ENCODE measurements at regions not wholly inside any gene's neighbourhood (a gene's known extent, or its start where the extent isn't known, plus 50 kb on each side); places are given as distances from the start of the nearest gene placed in this dataset.
"Not testable (repeated sequence)": the region's sequence is repeated elsewhere in the genome, so short reads cannot be mapped to it uniquely, and the experiment has no call there.

DNA sequence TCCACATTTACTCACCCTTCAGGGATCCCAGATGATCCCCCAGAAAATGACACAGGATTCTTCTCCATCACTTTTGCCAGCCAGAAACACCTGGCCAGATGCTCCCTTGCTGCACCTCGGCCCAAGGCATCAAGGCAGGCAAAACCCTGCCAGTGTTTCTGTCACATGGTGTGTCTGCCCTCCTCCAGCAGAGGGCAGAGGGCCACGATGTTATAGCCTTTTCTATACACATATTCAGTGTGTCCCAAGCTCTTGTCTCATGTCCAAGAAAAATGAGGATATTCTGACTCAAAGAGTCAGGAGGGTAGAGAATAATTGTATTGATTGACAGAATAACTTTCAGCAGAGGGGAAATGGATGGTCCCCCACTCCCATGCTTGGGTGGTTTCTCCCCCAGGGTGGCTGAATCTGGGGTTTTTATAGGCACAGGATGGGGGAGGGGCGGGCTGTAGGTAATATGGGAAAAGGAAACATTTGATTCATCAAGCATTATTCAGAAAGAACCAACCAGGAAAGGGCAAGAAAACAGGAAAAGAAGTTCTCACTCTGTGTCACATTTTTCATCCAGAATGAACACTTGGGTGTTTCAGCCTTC is 933.9 kb downstream of the TRIB2 start:
- no peak for DNase-seq

DNA sequence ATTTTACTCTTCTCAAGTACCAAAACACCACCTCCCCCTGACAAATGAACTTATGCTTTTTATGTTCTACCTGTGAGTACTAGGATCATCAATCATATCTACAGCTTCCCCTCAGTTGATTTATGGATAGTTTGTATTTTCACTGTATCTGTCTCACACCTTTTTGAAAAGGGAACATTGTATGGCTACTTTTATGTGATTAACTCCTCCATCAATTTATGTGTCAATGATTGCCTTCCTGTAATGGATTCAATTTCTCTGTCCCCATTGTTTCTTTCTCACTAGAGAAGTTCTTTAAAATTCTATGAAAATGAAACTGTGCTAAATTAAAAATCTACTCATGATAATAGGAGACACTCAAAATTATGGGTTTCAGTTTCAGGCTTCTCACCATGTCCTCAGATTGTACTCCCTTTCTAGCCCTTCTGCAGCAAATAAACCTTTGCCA is 935.0 kb downstream of the TRIB2 start:
- no peak for DNase-seq

DNA sequence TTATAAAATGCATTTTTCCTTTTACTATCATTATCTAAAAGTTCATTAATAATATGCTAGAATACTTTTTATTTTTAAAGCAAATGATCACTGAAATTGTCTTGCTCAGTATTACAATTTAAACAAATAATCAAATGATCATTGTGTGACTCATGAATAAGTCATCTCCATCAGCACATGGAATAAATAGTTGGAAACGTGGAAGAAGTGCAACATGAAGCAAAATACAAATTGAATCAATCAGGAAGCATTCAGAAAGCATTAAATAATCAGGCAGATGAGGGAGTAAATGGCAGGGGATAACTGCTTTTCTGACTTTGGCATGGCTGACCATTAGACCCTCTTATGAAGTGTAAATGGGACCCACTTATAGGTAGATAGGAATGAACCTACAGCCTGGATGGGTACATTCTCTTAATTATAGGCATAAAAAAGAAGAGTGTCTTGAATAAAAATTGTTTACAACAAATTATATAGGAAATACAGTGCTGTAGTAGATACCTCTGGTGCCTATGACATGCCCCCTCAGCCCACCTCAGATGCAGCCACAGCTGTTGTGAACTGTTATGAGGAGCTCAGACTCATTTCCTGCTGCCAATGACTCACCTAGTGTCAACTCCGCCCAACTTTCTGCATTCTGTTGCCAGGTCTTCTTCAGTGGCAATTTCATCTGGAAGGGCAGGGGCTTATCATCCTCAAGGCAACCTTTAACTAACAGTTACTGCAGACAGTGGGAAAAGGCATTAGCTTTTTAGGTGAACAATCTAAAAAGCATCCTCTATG is 936.0 kb downstream of the TRIB2 start:
- no peak for DNase-seq

DNA sequence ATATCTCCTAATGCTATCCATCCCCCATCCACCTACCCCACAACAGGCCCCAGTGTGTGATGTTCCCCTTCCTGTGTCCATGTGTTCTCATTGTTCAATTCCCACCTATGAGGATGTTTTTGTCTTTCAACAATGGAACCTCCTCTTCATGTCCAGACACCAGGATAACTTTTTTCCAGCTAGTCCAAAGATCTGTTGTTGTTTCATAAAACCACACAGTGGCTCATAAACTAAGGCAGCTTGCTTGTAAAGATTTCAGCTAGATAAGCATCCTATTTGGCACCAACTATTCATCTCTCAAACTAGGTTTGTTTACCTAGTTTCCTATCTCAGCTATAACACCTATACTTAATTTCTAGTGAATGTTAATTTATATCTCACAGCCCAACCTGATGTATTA is 937.7 kb downstream of the TRIB2 start:
- DNase-seq = no peak

DNA sequence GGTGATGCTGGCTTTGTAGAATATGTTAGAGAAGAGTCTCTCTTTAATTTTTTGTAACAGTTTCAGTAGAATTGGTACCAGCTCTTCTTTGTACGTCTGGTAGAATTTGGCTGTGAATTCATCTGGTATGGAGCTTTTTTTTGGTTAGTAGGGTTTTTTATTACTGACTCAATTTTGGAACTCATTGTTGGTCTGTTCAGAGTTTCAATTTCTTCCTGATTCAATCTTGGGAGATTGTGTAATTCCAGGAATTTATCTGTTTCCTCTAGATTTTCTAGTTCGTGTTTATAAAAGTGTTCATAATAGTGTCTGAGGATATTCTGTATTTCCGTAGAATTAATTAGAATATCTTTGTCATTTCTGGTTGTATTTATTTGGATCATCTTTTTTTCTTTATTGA is 943.5 kb downstream of the TRIB2 start:
- DNase-seq = no peak

DNA sequence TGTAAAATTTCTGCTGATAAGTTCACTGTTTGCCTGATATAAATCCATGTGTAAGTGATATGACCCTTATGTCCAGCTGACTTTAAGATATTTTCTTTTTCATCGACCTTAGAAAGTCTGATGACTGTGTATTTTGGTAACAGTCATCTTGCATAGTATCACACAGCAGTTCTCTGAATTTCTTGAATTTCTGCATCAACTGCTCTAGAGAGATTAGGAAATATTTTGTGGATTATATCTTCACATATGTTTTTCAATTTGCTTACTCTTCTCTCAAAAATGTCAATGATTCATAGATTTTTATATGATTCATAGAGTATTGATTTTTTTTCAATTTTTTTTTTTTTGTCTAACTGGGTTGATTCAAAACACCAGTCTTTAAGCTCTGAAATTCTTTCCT is 945.3 kb downstream of the TRIB2 start:
- no peak for DNase-seq

DNA sequence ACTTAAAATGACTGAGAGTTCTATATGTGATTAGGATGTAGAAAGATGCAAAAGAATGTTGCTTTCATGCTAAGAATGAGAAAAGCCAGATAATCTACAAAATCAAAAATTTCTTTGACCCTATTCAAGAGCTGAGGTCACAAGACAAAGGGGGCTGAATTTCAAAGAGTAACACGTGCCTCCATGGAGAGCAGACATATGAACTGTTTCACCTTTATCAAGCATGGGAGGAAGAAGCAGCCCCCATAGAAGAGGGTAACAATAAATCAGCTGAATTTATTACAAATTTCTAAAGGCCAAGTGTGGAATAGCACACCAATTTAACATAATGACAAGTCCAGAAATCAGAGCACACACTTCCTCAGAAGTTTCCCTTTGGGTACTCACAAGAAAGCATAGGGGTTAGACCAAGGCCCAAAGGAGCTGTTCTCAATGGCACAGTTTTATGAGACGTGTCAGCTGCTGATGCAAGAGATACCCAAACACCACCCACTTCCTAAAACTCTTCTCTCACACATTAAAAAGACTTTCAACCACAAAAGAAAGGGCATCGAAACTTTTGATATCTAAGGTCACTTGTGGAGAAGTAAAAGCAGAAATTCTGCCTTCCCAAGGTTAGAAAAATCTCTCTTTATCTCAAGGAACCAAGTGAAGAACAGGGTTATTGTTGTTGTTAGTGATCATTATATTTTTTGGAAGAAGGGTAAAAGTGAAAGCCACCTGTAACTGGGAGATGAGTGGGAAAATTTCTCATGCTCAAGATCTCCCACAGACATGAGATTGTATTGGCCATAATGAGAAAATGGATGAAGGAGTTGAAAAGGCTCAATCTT is 950.1 kb downstream of the TRIB2 start:
- no peak for DNase-seq

DNA sequence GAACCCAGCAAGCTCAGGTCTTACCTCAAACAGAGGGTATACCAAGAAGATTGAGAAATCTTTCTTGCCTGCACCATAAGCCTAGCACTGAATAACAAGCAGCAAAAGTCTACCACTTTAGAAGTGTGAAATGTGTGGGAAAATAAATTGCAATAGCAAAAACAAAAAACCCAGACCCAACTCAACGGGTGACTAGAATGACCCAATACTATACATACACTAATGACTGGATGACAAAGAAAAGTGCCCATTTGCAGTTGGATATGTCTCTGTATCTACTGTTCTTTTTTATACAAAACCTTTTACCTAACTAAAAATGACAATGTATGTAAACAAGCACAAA is 950.6 kb downstream of the TRIB2 start:
- no peak for DNase-seq

DNA sequence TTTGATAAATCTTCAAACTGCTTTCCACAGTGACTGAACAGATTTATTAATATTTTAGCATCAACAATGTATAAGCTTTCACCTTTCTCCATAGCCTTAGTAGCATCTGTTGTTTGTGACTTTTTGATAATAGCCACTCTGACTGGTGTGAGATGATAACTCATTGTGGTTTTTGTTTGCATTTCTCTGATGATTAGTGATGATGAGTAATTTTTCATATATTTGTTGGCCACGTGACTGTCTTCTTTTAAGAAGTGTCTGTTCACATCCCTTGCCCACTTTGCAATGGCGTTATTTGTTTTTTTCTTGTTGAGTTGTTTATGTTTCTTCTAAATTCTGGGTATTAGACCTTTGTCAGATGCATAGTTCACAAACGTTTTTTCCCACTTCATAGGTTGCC is 952.9 kb downstream of the TRIB2 start:
- no peak for DNase-seq

DNA sequence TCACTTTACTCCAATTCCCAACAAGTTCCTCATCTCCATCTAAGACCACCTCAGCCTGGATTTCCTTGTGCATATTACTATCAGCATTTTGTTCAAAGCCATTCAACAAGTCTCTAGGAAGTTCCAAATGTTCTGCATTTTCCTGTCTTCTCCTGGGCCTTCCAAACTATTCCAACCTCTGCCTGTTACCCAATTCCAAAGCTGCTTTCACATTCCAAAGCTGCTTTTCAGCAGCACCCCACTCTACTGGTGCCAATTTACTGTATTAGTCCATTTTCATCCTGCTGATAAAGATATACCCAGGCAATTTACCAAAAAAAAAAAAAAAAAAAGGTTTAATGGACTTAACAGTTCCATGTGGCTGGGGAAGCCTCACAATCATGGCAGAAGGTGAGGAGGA is 957.1 kb downstream of the TRIB2 start:
- not testable (repeated sequence) for DNase-seq

DNA sequence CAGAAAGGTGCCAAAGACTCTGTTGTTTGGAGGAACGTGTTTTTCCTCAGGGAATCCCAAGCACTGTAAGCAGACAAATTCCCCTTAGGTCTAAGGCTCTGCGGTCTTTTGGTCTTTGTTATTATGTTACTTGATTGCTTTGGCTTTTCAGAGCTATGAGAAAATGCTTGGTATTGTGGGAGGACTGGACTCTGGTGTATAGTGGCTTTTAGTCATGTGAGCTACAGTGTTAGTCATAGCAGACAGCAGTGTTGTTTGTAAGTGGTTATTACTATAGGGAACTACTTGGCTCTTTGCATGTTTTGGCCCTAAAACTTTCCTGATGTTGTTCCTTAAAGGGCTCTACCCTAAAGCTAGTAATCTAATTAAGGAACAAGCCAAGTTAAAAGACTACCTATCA is 956.2 kb upstream of the LRATD1 start:
- no peak for DNase-seq

DNA sequence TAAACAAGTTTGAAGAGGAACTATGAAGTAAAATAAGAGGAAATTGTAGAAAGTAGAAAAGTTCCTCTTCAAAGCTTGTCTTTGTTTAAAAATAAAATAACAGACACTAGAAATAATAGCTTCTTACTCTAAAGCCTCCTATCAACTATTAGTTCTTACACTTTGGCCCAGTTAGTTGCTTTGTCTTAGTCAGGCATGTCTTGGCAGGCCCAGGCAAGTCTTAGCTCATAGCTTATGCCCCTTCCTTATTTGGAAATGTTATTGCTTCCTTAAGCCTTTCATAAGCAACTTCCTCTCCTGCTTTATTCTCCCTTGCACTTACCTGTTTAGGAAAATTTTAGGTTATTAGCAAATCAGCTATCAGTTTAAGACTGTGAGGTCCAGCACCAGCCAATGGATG is 950.6 kb upstream of the LRATD1 start:
- no peak for DNase-seq

DNA sequence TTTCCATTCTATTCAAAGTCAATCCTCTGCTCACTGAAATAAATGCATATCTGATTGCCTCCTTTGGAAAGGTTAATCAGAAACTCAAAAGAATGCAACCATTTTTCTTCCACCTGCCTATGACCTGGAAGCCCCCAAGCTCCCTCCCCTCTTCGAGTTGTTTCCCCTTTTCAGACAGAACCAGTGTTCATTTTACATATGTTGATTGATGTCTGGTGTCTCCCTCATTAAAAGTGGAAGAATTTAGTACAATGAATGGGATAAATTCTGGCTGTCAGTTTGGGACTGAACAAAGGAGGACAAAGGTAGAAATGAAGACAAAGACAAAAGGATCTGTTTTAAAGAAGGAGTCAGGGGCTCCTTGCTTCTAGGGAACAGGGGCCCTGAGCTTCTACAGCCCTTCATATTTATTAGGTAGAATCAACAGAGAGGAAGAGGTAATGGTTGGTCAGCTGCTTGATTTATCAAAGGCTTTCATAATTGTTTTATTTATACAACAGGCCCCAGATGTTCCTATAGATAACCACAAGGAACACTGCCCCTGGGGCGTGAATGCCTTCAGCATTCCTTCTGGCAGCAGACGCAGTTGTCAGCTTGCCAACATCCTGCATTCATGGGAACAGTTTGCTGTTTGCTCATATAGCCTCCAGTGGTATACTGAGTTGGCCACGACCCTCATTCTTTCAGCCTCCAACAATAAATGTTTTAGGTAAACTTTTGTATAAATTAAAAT is 949.8 kb upstream of the LRATD1 start:
- no peak for DNase-seq

DNA sequence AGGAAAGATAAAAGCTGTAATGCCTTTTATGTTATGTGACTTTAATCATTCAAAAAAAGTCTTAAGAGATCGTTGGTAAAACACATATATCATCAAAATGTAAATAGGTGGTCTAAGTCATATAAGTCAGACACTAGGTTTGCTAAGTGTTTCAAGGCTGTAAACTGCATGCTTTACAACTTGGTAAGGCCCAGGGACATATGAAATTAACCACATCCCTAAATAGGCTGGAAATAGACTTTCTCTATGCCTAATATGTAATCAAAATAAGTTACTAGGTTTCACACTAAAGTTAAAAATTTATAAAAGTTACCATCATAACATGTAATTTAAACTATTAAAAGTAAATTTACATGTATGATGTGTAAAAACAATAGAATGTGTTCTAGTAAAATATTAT is 946.3 kb upstream of the LRATD1 start:
- DNase-seq = no peak

DNA sequence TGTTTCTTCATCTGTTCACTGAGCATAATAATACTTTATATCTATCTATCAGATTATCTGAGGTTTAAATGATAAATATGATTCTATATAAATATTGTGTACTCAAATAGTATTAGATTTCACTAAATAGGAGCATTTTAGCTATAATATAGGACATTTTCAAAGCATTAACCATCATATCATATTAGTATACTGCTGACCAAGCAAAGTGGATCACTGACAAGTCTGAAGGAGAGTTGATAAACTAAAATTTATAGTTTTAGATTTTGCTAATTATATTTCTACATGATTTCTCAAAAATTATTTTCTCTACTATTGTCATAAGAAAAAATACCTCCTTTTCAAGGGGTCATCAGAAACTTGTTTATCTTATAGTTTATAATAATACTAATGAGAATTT is 937.8 kb upstream of the LRATD1 start:
- no peak for DNase-seq

DNA sequence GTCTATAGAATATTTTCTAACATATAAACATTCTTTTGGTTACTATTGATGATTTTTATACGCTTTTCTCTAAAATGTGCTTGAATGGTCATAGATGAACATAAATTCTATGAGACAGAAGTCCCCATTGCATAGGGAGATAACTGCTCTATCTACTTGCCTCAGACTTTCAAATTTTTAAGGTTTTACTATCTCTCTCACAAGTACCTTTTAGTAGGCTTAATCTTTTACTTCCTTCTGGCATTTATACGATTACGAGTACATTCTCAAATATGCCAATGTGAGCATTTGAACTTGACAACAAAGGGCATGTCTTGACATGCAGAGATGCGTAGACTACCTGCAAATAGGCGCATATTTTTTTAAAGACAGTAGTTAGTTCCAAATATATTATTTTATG is 935.9 kb upstream of the LRATD1 start:
- DNase-seq = no peak

DNA sequence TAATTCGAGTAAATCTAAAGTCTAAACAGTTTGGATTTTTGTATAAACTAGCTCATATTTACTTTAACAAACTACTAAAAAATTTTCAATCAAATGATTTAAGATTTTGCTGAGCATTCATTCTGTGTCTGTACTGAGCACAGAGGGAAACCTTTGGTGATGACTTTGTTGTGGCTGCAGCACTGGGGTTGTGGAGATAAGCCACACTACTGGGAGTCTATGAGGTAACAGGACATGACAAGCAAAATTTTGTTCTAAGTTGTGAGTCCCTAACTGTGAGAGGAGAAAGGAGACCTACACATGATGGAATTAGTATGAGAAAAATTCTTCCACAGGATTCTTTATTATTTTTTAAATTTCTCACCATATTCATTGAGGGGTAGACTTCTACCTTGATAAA is 933.7 kb upstream of the LRATD1 start:
- no peak for DNase-seq

DNA sequence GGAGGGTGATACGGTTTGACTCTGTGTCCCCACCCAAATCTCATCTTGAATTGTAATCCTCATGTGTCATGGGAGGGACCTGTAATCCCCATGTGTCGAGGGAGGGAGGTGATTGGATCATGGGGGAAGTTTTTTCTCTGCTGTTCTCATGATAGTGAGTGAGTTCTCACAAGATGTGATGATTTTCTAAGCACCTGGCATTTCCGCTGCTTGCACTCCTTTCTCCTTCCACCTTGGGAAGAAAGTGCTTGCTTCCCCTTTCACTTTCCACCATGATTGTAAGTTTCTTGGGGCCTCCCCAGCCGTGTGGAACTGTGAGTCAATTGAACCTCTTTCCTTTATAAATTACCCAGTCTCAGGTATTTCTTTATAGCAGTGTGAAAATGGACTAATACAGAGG is 932.6 kb upstream of the LRATD1 start:
- DNase-seq = not testable (repeated sequence)

DNA sequence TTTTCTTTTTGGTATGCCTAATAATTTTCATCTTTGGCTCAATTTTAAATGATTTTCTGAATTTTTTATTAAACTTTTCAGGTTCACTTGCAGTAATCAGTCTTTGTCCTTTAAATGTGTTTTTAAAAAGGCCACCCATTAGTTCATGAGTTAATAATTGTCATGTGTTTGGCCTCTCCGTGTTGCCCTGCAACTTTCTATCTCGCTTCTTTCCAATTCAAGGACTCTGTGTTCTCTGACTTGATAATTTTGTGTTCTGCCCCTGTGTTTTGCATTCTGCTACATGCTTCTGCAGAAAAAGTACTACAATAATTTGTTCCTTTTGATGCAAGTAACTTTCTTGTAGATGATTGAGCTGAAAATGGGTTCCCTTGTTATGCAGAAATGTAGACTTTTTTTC is 921.4 kb upstream of the LRATD1 start:
- DNase-seq = no peak

DNA sequence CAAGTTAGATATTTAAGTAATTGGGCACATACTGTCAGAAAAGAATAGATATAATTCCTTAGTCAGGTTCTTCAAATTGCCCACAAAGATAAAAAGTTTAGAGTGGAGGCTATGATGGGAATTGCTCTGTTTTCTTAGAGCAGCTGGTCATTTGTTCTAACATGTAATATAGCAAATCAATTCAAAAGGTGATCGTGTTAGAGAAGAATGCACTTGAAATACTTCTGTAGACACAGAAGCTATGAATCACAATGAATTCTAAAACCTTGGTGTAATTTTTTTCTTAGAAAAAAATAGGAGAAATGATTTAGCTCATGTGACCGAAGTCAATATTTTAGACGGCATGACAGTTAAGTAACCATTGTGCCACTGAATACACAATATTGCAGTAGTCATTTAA is 918.1 kb upstream of the LRATD1 start:
- DNase-seq = no peak

DNA sequence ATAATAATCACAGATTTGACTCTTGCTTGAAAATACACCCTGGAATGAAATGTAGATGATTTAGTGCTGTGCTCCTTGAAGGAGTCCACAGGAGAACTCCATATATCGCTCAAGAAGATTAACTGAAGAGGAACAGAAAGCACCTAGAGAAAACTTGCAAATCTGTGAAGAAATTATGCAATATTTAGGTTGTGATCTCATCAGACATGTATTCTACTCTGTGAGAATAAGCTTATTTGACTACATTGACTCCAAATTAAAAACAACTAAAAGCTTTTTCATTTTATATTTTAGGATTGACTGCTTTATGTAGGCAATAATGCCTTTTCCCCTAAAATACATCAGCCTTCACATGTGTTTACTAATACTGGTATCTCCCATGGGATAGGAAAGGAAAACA is 906.6 kb upstream of the LRATD1 start:
- no peak for DNase-seq

DNA sequence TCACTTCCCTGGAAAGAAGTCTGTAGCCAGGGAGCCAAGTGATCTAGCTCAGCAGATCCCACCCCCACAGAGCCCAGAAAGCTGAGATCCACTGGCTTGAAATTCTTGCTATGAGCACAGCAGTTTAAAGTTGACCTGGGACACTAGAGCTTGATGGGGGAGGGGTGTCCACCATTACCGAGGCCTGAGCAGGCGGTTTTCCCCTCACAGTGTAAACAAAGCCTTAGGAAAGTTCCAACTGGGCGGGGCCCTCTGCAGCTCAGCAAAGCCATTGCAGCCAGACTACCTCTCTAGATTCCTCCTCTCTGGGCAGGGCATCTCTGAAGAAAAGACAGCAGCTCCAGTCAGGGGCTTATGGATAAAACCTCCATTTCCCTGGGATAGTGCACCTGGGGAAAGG is 887.2 kb upstream of the LRATD1 start:
- no peak for DNase-seq

DNA sequence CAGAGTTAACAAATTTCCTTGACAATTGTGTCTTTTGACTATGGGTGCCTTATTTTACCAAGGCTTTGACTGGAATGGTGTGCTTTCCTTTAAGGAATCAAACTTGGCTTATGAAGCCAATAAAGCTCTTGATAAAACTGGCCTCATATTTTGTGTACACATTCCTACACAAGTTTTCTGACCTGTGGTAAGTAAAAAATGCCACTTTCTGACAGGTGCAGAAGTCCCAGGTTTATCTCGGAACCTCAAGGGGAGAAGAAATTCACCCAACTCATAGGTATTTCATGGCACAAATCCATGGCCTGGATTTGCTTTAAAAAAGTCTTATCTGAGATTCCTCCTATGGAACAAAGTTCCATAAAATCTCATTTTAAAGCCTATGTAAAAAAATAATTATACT is 880.6 kb upstream of the LRATD1 start:
- no peak for DNase-seq

DNA sequence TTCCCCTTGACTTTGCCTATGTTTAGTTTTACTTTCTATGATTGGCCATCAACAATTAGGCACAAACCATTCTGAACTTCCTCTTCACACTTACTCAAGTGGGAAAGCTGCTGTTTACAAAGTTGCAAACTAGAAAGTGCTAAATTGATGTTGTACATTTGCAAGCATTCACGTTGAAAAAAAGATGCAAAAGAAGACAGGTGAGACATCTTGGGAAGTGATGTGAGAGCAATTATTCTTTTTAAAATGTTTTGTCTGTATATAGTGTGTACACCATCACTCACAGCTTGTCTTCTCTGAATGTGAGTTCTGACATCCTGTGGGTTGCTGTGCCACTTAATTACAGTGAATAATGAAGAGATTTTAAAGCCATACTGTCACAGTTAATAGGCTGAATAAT is 874.1 kb upstream of the LRATD1 start:
- no peak for DNase-seq
